IMR-90 (cell line): ENCODE measurements at regions not wholly inside any gene's neighbourhood (a gene's known extent, or its start where the extent isn't known, plus 50 kb on each side); places are given as distances from the start of the nearest gene placed in this dataset.

Source experiments
- ATAC-seq: fragments of 200-7000 bp; cut with Tn5 transposase; 2 replicates; pipeline ENCODE4 v1.9.1; 2020; ENCODE audit warnings: low read depth, mild to moderate bottlenecking, moderate library complexity
- BruUV-seq: library from RNA; stranded (reverse); fragments of 400-500 nt; replicated peaks from 2 replicates; lab custom pipeline; 2021; lab: Mats Ljungman, UMichigan
- CTCF ChIA-PET: fragments of 300-600 bp; formaldehyde crosslinking; extraction: SDS; loops from one replicate; lab custom pipeline; 2021; ENCODE audit warnings: antibody characterized with exemption; lab: Yijun Ruan, JAX
- POLR2A ChIA-PET: fragments of 300-600 bp; sonication (Branson Sonifier 250); formaldehyde crosslinking; loops from one replicate; lab custom pipeline; 2022; ENCODE audit warnings: antibody characterized with exemption; ENCODE audit not compliant: unreplicated experiment; lab: Charles Lee
- DNase-seq: peaks from one replicate; pipeline ENCODE4 v3.0.0; 2013
- H2AFZ ChIP-seq: replicated peaks from 2 replicates; pipeline ENCODE3; 2013; ENCODE audit warnings: low read length, mild to moderate bottlenecking; ENCODE audit not compliant: poor library complexity
- H2AK5ac ChIP-seq: 2 replicates; pipeline ENCODE4 v1.6.1; 2013; ENCODE audit warnings: low read depth, low read length, inconsistent platforms
- H2AK9ac ChIP-seq: replicated peaks from 2 replicates; pipeline ENCODE3; 2013; ENCODE audit warnings: mild to moderate bottlenecking, low read depth, low read length, moderate library complexity; ENCODE audit not compliant: poor library complexity
- H2BK120ac ChIP-seq: 2 replicates; pipeline ENCODE4 v1.6.1; 2013; ENCODE audit warnings: low read depth, low read length, inconsistent platforms
- H2BK15ac ChIP-seq: 3 replicates; pipeline ENCODE4 v1.6.1; 2013; ENCODE audit warnings: low read depth, low read length, inconsistent platforms
- H2BK20ac ChIP-seq: 2 replicates; pipeline ENCODE4 v1.6.1; 2013; ENCODE audit warnings: low read depth, mild to moderate bottlenecking, inconsistent platforms, low read length, moderate library complexity
- H2BK5ac ChIP-seq: 2 replicates; pipeline ENCODE4 v1.6.1; 2013; ENCODE audit warnings: mild to moderate bottlenecking, low read depth, low read length, inconsistent platforms; ENCODE audit not compliant: poor library complexity, severe bottlenecking
- H3K14ac ChIP-seq: replicated peaks from 2 replicates; pipeline ENCODE4 v1.6.1; 2013; ENCODE audit warnings: low read depth, low read length, inconsistent platforms
- H3K18ac ChIP-seq: 2 replicates; pipeline ENCODE4 v1.6.1; 2013; ENCODE audit warnings: low read depth, low read length, control low read depth
- H3K23ac ChIP-seq: 2 replicates; pipeline ENCODE4 v1.6.1; 2013; ENCODE audit warnings: low read depth, low read length, inconsistent platforms
- H3K27ac ChIP-seq: 2 replicates; pipeline ENCODE4 v1.5.1; 2013; ENCODE audit warnings: mild to moderate bottlenecking, control low read depth, low read length; ENCODE audit not compliant: insufficient read depth
- H3K27me3 ChIP-seq: 2 replicates; pipeline ENCODE4 v1.6.1; 2013; ENCODE audit warnings: low read length; ENCODE audit not compliant: control insufficient read depth, insufficient read depth
- H3K36me3 ChIP-seq: 2 replicates; pipeline ENCODE4 v1.6.1; 2013; ENCODE audit warnings: low read length, mixed read lengths; ENCODE audit not compliant: control insufficient read depth, insufficient read depth
- H3K4ac ChIP-seq: 2 replicates; pipeline ENCODE4 v1.6.1; 2013; ENCODE audit warnings: low read depth, low read length, inconsistent platforms
- H3K4me1 ChIP-seq: 2 replicates; pipeline ENCODE4 v1.6.1; 2013; ENCODE audit warnings: low read length, mixed read lengths; ENCODE audit not compliant: control insufficient read depth, insufficient read depth
- H3K4me2 ChIP-seq: 2 replicates; pipeline ENCODE4 v1.6.1; 2013; ENCODE audit warnings: low read depth, mild to moderate bottlenecking, control low read depth, low read length, moderate library complexity
- H3K4me3 ChIP-seq: 2 replicates; pipeline ENCODE4 v1.5.1; 2013; ENCODE audit warnings: low read depth, mild to moderate bottlenecking, control low read depth, low read length, moderate library complexity; ENCODE audit not compliant: insufficient read depth
- H3K56ac ChIP-seq: 2 replicates; pipeline ENCODE4 v1.6.1; 2013; ENCODE audit warnings: low read length, inconsistent platforms; ENCODE audit not compliant: insufficient read depth; ENCODE audit errors: extremely low read depth
- H3K79me1 ChIP-seq, 2 experiments: 2 replicates each; pipeline ENCODE4 v1.6.1; 2013; ENCODE audit warnings: low read length in 2 of 2, inconsistent platforms in 1 of 2, low read depth in 1 of 2
- H3K9ac ChIP-seq: 2 replicates; pipeline ENCODE4 v1.6.1; 2013; ENCODE audit warnings: low read depth, low read length, control low read depth
- H3K9me1 ChIP-seq: 2 replicates; pipeline ENCODE4 v1.6.1; 2013; ENCODE audit warnings: low read length, inconsistent platforms; ENCODE audit not compliant: insufficient read depth
- H3K9me3 ChIP-seq: 2 replicates; pipeline ENCODE4 v1.6.1; 2013; ENCODE audit warnings: low read length; ENCODE audit not compliant: control insufficient read depth, insufficient read depth
- H4K20me1 ChIP-seq: 2 replicates; pipeline ENCODE4 v1.6.1; 2013; ENCODE audit warnings: low read length, inconsistent platforms; ENCODE audit not compliant: insufficient read depth
- H4K5ac ChIP-seq: 2 replicates; pipeline ENCODE4 v1.6.1; 2013; ENCODE audit warnings: mild to moderate bottlenecking, low read depth, low read length, control low read depth
- H4K8ac ChIP-seq, 2 experiments: 2 replicates each; pipeline ENCODE4 v1.6.1; 2013; ENCODE audit warnings: low read depth in 2 of 2, low read length in 2 of 2, control low read depth in 1 of 2, inconsistent platforms in 1 of 2
- H4K91ac ChIP-seq: 2 replicates; pipeline ENCODE4 v1.6.1; 2013; ENCODE audit warnings: low read depth, low read length, inconsistent platforms; ENCODE audit not compliant: insufficient read depth
- BHLHE40 ChIP-seq: fragments of 150-350 bp; IDR thresholded peaks from 2 replicates; pipeline ENCODE4 v1.6.1; 2016; ENCODE audit warnings: mild to moderate bottlenecking, low read depth, low read length
- CEBPB ChIP-seq: IDR thresholded peaks from 2 replicates; pipeline ENCODE4 v1.6.1; 2012; ENCODE audit warnings: low read depth, low read length, improper control_type of control experiment
- CTCF ChIP-seq: conservative IDR thresholded peaks from 2 replicates; pipeline ENCODE4 v1.5.1; 2012; ENCODE audit warnings: mild to moderate bottlenecking, low read depth, low read length, improper control_type of control experiment
- ELK1 ChIP-seq: fragments of 150-350 bp; IDR thresholded peaks from 2 replicates; pipeline ENCODE4 v1.6.1; 2016; ENCODE audit warnings: low read depth, mild to moderate bottlenecking, low read length, moderate library complexity, borderline replicate concordance
- FOS ChIP-seq: fragments of 150-350 bp; IDR thresholded peaks from 2 replicates; pipeline ENCODE4 v1.6.1; 2016; ENCODE audit warnings: low read depth, low read length
- MAFK ChIP-seq: IDR thresholded peaks from 2 replicates; pipeline ENCODE4 v1.6.1; 2012; ENCODE audit warnings: low read depth, low read length, improper control_type of control experiment
- MAZ ChIP-seq: IDR thresholded peaks from 2 replicates; pipeline ENCODE4 v1.6.1; 2012; ENCODE audit warnings: low read depth, mild to moderate bottlenecking, low read length, improper control_type of control experiment, moderate library complexity, borderline replicate concordance
- MXI1 ChIP-seq: IDR thresholded peaks from 2 replicates; pipeline ENCODE4 v1.6.1; 2012; ENCODE audit warnings: low read depth, mild to moderate bottlenecking, low read length, moderate library complexity, borderline replicate concordance
- NFE2L2 ChIP-seq: fragments of 150-350 bp; IDR thresholded peaks from 2 replicates; pipeline ENCODE4 v1.6.1; 2016; ENCODE audit warnings: low read depth, mild to moderate bottlenecking, low read length
- POLR2A ChIP-seq: IDR thresholded peaks from 2 replicates; pipeline ENCODE4 v1.6.1; 2012; ENCODE audit warnings: mild to moderate bottlenecking, low read depth, low read length
- RAD21 ChIP-seq: IDR thresholded peaks from 2 replicates; pipeline ENCODE4 v1.6.1; 2012; ENCODE audit warnings: low read length, improper control_type of control experiment
- RCOR1 ChIP-seq: IDR thresholded peaks from 2 replicates; pipeline ENCODE4 v1.6.1; 2012; ENCODE audit warnings: mild to moderate bottlenecking, low read length, improper control_type of control experiment; ENCODE audit not compliant: insufficient replicate concordance
- RFX5 ChIP-seq: IDR thresholded peaks from 2 replicates; pipeline ENCODE4 v1.8.0; 2012; ENCODE audit warnings: low read depth, mild to moderate bottlenecking, low read length, moderate library complexity
- SMC3 ChIP-seq: fragments of 150-350 bp; IDR thresholded peaks from 2 replicates; pipeline ENCODE4 v1.6.1; 2016; ENCODE audit warnings: low read depth, mild to moderate bottlenecking, antibody characterized with exemption, low read length, moderate library complexity
- USF2 ChIP-seq: fragments of 150-350 bp; IDR thresholded peaks from 2 replicates; pipeline ENCODE4 v1.6.1; 2017; ENCODE audit warnings: mild to moderate bottlenecking, antibody characterized with exemption, low read length, low read depth
- WGBS, 2 experiments: methylation state at CpG; one replicate each; pipeline versions ENCODE4 v1.1.5 to v1.1.7; 2013; ENCODE audit warnings: missing lambda C conversion rate in 2 of 2; ENCODE audit not compliant: insufficient read length in 1 of 2; ENCODE audit errors: extremely low coverage in 2 of 2; 5-methylcytosine and 5-hydroxymethylcytosine counted together
- dilution Hi-C: fragments of 300-500 bp; cut with HindIII; formaldehyde crosslinking; loops from one replicate; pipeline ENCODE4 v1.14.3; 2018; ENCODE audit warnings: low sequenced_read_pairs; ENCODE audit not compliant: unreplicated experiment
- in situ Hi-C: fragments of 300-500 bp; cut with MboI; formaldehyde crosslinking; loops from 3 replicates; pipeline ENCODE4 v1.14.3; 2019; ENCODE audit warnings: low sequenced_read_pairs, inconsistent platforms, mixed read lengths
- intact Hi-C: fragments of 100-400 bp; cut with micrococcal nuclease; formaldehyde crosslinking; loops from 2 replicates; pipeline ENCODE4 v1.10.0; 2022

GRCh38 chr1:203404546-203404945, 53.6 kb upstream of the FMOD start:
- dilution Hi-C loops (no loop called here), intact Hi-C loops (loop anchor here (5.0 kb wide), 1 partner anchor 73 kb away; the partner anchor contains the start of gene PRELP), in situ Hi-C loops (no loop called here)
- TF ChIP-seq BHLHE40 = no peak
- no peak for TF ChIP-seq CEBPB
- no peak for TF ChIP-seq RAD21
- TF ChIP-seq RCOR1 = no peak
- TF ChIP-seq RFX5 = no peak
- no peak for TF ChIP-seq ELK1
- TF ChIP-seq FOS = no peak
- TF ChIP-seq NFE2L2 = no peak
- no peak for TF ChIP-seq USF2
- TF ChIP-seq MAFK = no peak
- TF ChIP-seq MXI1 = no peak
- no peak for TF ChIP-seq CTCF
- TF ChIP-seq SMC3 = no peak
- TF ChIP-seq POLR2A = no peak
- no peak for TF ChIP-seq MAZ
- Histone ChIP-seq H3K4me3 (no peak overlapping the region), H2AK9ac (no peak overlapping the region), H2AFZ (no peak overlapping the region), H3K9me1 (peaks cover 21% of the 10 kb centered on the region), H3K14ac (no peak overlapping the region; the same call in 1 of the 2 replicates), H3K27ac (no peak overlapping the region), H3K18ac (no peak overlapping the region), H4K8ac (no peak overlapping the region), H3K4me1 (peaks cover 30% of the 10 kb centered on the region), H2BK15ac (peak overlapping the region; percentile 83; the same call in 2 of the 3 replicates), H3K23ac (no peak overlapping the region), H3K56ac (no peak overlapping the region), H3K9ac (no peak overlapping the region), H4K20me1 (no peaks in the 10 kb centered on the region), H3K4me2 (no peak overlapping the region), H2AK5ac (peak overlapping the region; percentile 66; the same call in 1 of the 2 replicates), H3K9me3 (no peaks in the 10 kb centered on the region), H2BK5ac (no peak overlapping the region), H2BK20ac (peak overlapping the region; percentile 59; the same call in 1 of the 2 replicates), H4K91ac (no peak overlapping the region), H3K27me3 (no peaks in the 10 kb centered on the region), H3K36me3 (no peaks in the 10 kb centered on the region), H3K4ac (peak overlapping the region; percentile 60; the same call in 1 of the 2 replicates), H2BK120ac (peak overlapping the region; percentile 42; the same call in 1 of the 2 replicates), H3K79me1 (no peaks in the 10 kb centered on the region), H4K5ac (no peak overlapping the region; the same call in 1 of the 2 replicates)
- POLR2A ChIA-PET = no interaction called here
- CTCF ChIA-PET = no interaction called here
- WGBS, 2 experiments = no CpG with 5 or more reads among the region's 3 CpGs
- ATAC-seq (no peak), DNase-seq (no peak)
- no TSS peak for BruUV-seq
